Gastrocnemius medialis (tissue), 4 donors: ENCODE measurements at regions not wholly inside any gene's neighbourhood (a gene's known extent, or its start where the extent isn't known, plus 50 kb on each side); places are given as distances from the start of the nearest gene placed in this dataset.

ENCODE experiments used
- ATAC-seq, 2 donors: fragments of 150-250 bp; one replicate each; pipeline ENCODE4 v1.9.1; 2016
- DNase-seq, 2 donors: peaks; one replicate each; pipeline ENCODE4 v3.0.0-alpha.2; 2019
- H3K27ac ChIP-seq, 4 donors: fragments of 200-600 bp; sonication (generic); 1 replicate in 1 of 4; 2 replicates in 3 of 4; pipeline ENCODE4 v1.5.1; 2016 to 2018; ENCODE audit warnings: mild to moderate bottlenecking in 2 of 4, moderate library complexity in 1 of 4
- H3K27me3 ChIP-seq, 3 donors: fragments of 200-600 bp; sonication (generic) in 2 of 3; 1 replicate in 1 of 3; 2 replicates in 2 of 3; pipeline versions ENCODE4 v1.5.1 to v1.6.0; 2016 to 2019; ENCODE audit warnings: mild to moderate bottlenecking in 1 of 3, moderate library complexity in 1 of 3
- H3K36me3 ChIP-seq, 2 donors: fragments of 200-600 bp; sonication (generic) in 1 of 2; one replicate each; pipeline ENCODE4 v1.5.1; 2017 to 2018
- H3K4me1 ChIP-seq, 2 donors: fragments of 200-600 bp; sonication (generic) in 1 of 2; one replicate each; pipeline ENCODE4 v1.5.1; 2016 to 2017; ENCODE audit warnings: mild to moderate bottlenecking in 2 of 2
- H3K4me3 ChIP-seq, 4 donors: fragments of 200-600 bp; sonication (generic) in 3 of 4; 1 replicate in 1 of 4; 2 replicates in 3 of 4; pipeline ENCODE4 v1.5.1; 2016 to 2019; ENCODE audit warnings: mild to moderate bottlenecking in 2 of 4
- H3K9me3 ChIP-seq, 3 donors: fragments of 200-600 bp; sonication (generic) in 2 of 3; 1 replicate in 1 of 3; 2 replicates in 2 of 3; pipeline ENCODE4 v1.5.1; 2016 to 2019
- CTCF ChIP-seq, 5 experiments: fragments of 450-650 bp in 3 of 5; fragments of 200-600 bp in 2 of 5; sonication (generic) in 2 of 5; IDR thresholded peaks in 4 of 5; conservative IDR thresholded peaks in 1 of 5; 1 replicate in 4 of 5; 2 replicates in 1 of 5; pipeline ENCODE4 v1.5.1; 2016 to 2019; ENCODE audit warnings: antibody characterized with exemption in 5 of 5, mild to moderate bottlenecking in 3 of 5, moderate library complexity in 3 of 5
- POLR2A ChIP-seq, 2 donors: fragments of 450-650 bp; IDR thresholded peaks; one replicate each; pipeline ENCODE4 v1.6.1; 2017; ENCODE audit warnings: antibody characterized with exemption in 2 of 2, mild to moderate bottlenecking in 2 of 2, moderate library complexity in 2 of 2
- in situ Hi-C, 4 donors: fragments of 200-750 bp; cut with MboI; loops; one replicate each; pipeline versions ENCODE4 v1.15.0 to v1.8.0; 2017; ENCODE audit warnings: low sequenced_read_pairs in 4 of 4
- intact Hi-C: fragments of 100-400 bp; cut with DNase I; formaldehyde crosslinking; loops from one replicate; pipeline ENCODE4 v1.15.1; 2023; ENCODE audit warnings: low total_unique reads

GRCh38 chr2:216781709-216782108, 78.2 kb downstream of the TNP1 start:
- Histone ChIP-seq H3K4me1 (peaks cover 0 to under 1% of the 10 kb centered on the region in 2 donors), H3K27me3 (no peaks in the 10 kb centered on the region), H3K9me3 (no peaks in the 10 kb centered on the region), H3K4me3 (no peak overlapping the region), H3K27ac (no peak overlapping the region), H3K36me3 (no peaks in the 10 kb centered on the region)
- DNase-seq (no peak), ATAC-seq (no peak)
- TF ChIP-seq CTCF (IDR thresholded peaks at IDR 0.05 in 4 of 5, conservative IDR thresholded peaks at IDR 0.05 in 1 of 5) (no peak), POLR2A (IDR thresholded peaks at IDR 0.05) (no peak)
- in situ Hi-C loops (no loop called here), intact Hi-C loops (no loop called here)

- no peak overlapping the region for H3K4me3 ChIP-seq
- in situ Hi-C loops, result no loop called here
Observed at GRCh38 chr2:216780843-216781242, 79.0 kb downstream of the TNP1 start.

GRCh38 chr2:216777637-216778273, 82.1 kb downstream of the TNP1 start:
- intact Hi-C loops, result no loop called here
- in situ Hi-C loops, result no loop called here
- no peaks in the 10 kb centered on the region for H3K27me3 ChIP-seq
- no peaks in the 10 kb centered on the region for H3K36me3 ChIP-seq
- no peak overlapping the region for H3K4me3 ChIP-seq
- peaks cover 35 to 37% of the 10 kb centered on the region in 2 donors for H3K4me1 ChIP-seq
- ATAC-seq, result no peak
- no peak overlapping the region for H3K27ac ChIP-seq
- TF ChIP-seq CTCF (IDR thresholded peaks at IDR 0.05 in 4 of 5, conservative IDR thresholded peaks at IDR 0.05 in 1 of 5) (peak; percentile 22 to 65 (median 33)), POLR2A (IDR thresholded peaks at IDR 0.05) (no peak)
- DNase-seq, result no peak
- no peaks in the 10 kb centered on the region for H3K9me3 ChIP-seq

More at GRCh38 chr2:216780843-216781242, 79.0 kb downstream of the TNP1 start:
- no peak for TF ChIP-seq CTCF (IDR thresholded peaks at IDR 0.05 in 4 of 5, conservative IDR thresholded peaks at IDR 0.05 in 1 of 5)
- TF ChIP-seq POLR2A (IDR thresholded peaks at IDR 0.05), result no peak
- ATAC-seq (no peak), DNase-seq (no peak)
- no peaks in the 10 kb centered on the region for H3K27me3 ChIP-seq
- no peaks in the 10 kb centered on the region for H3K9me3 ChIP-seq
- intact Hi-C loops, result no loop called here
- no peak overlapping the region for H3K27ac ChIP-seq
- H3K4me1 ChIP-seq, result peaks cover 6 to 9% of the 10 kb centered on the region in 2 donors
- H3K36me3 ChIP-seq, result no peaks in the 10 kb centered on the region

GRCh38 chr2:216776066-216776850, 80.9 kb upstream of the IGFBP5 start:
- H3K27ac ChIP-seq, result peak overlapping the region; percentile 94 to 98 (median 96)
- TF ChIP-seq POLR2A (IDR thresholded peaks at IDR 0.05), result no peak
- TF ChIP-seq CTCF (IDR thresholded peaks at IDR 0.05 in 4 of 5, conservative IDR thresholded peaks at IDR 0.05 in 1 of 5), result no peak
- in situ Hi-C loops, result no loop called here
- H3K36me3 ChIP-seq, result no peaks in the 10 kb centered on the region
- DNase-seq (no peak), ATAC-seq (no peak)
- intact Hi-C loops, result no loop called here
- H3K4me1 ChIP-seq, result peaks cover 35 to 37% of the 10 kb centered on the region in 2 donors
- no peak overlapping the region for H3K4me3 ChIP-seq
- H3K9me3 ChIP-seq, result no peaks in the 10 kb centered on the region
- H3K27me3 ChIP-seq, result no peaks in the 10 kb centered on the region
